NOMO-1 treated with dmso at 0.1 percent for 144 hours (cell line): ENCODE measurements at regions not wholly inside any gene's neighbourhood (a gene's known extent, or its start where the extent isn't known, plus 50 kb on each side); places are given as distances from the start of the nearest gene placed in this dataset.
"Not testable (repeated sequence)": the region's sequence is repeated elsewhere in the genome, so short reads cannot be mapped to it uniquely, and the experiment has no call there.

ENCODE experiments used
- DNase-seq: peaks from one replicate; lab custom pipeline; 2025; ENCODE audit not compliant: unreplicated experiment; lab: John Stamatoyannopoulos, UW

DNA sequence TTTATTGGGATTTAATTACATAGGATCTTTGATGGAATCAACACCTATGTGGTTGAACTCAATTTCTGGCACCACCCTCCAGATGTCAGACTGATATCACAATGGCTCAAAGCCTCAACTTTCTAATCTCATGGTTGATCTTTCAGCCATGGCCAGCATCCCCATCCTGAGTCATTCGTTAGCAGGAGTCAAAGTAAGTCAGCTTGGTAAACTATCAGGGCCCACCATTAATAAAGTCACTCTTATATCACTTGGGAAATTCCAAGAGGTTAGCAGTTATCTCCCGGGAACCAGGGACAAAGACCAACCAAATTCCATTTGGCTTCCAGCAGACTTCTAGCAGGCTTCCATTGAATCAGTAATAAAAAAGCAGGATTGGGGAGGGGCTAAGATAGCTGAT lies 50.7 kb upstream of the TNFSF4 start:
- no peak for DNase-seq

DNA sequence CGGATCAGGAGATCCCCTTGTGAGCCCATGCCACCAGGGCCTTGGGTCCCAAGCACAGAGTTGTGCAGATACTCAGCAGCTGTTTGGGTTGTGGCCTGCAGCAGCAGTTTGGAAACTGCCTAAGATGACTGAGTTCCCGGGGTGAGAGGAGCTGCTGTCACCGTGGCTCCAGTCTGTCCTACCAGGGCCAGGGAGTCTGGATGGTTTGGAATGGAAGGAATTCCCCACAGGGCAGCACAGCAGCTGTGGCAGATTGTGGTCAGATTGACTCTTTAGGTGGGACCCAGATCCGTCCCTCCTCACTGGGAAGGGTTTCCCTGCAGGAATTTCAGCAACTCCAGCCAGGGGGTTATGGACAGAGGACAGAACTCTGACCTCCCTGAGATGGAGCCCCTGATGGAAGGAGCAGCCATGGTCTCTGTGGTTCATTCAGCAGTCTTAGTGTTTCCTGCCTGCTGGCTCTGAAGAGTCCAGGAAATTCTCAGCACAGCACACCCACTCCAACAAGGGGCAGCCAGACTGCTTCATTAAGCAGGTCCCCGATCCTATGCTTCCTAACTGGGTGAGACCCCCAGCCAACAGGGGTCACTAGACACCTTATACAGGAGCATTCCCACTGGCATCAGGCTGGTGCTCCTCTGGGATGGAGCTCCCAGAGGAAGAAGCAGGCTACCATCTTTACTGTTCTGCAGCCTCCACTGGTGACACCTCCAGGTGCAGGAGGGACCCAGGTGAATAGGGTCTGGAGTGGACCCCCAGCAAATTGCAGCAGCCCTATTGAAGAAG lies 51.5 kb upstream of the TNFSF4 start:
- no peak for DNase-seq

DNA sequence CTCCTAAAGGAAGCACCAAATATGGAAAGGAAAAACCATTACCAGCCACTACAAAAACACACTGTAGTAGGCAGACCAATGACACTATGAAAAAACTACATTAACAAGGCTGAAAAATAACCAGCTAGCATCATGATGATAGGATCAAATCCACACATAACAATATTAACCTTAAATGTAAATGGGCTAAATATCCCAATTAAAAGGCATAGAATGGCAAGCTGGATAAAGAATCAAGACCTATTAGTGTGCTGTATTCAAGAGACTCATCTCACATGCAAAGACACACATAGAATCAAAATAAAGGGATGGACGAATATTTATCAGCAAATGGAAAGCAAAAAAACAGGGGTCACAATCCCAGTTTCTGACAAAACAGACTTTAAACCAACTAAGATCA lies 53.2 kb upstream of the TNFSF4 start:
- DNase-seq = not testable (repeated sequence)

DNA sequence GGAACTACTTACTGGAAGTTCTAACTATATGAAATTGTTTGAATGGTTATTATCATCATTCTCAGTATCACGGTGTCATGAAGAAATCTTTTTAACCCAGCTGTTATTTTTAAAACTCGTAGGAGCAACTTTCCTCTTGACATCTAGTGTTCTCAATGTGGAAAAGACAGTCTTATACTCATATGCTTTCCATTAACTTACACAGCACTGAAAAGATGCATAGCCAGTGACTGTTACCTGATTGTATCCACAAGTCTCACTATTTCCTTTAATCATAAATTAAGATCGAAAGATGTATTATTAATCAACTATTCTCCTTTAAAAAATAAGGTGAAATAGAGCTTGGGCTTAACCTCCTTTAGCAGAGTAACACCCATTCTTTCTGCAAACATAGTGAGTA lies 59.7 kb upstream of the TNFSF4 start:
- DNase-seq = no peak

DNA sequence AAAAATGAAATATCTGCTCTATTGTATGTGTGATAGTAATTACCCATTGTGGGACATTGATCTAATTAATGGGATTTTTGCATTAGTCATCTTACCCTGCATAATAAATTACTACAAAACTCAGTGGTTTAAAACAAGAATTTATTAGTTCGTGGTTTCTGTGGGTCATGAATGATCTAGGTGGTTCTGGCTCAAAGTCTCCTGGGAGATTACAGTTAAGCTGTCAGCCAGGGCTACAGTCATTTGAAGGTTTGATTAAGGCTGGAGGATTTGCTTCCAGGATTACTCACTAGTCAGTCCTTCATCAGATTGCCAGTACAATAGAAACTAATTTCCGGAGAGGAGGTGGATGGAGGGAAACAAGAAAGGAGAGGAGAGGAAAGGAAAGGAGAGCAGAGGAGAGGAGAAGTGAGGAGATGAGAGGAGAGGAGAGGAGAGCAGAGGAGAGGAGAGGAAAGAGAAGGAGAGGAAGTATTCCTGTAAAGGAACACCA lies 60.4 kb upstream of the TNFSF4 start:
- DNase-seq = no peak

DNA sequence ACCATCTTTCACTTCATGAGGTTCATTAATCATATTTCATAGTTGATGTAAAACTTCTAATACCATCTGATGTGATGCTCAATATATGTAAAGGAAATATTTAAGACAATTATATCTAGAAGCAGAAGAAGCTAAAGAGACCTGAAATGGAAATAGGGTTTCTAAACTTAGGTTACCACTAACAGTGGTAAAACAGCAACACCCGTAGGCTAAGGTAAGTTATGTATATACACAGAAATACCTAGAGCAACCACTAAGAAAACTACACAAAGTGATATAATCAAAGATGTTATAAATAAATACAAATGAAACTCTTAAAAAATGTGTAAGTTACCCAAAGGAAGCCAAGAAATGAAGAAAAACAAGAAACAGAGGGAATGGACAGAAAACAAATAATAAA lies 61.1 kb upstream of the TNFSF4 start:
- no peak for DNase-seq

DNA sequence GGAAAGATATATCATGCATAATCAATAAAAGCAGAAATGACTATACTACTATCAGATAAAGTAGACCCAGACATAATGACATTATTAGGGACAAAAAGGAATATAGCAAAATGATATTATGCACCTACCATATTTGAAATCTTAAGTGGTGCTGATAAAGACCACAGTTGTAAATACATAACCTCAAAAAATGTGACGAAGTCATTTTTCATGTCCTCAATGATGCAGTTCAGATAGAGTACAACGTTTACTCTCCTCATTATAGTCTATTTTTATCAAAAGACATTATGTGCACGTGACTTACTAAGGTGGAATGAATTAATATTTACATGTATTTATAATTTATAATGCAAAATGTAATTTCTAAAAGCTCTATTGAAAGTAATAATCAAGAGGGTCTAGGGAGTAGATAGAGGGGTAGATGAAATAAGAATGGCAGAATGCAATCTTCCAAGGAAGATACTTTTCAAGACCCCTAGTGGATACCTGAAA lies 61.7 kb upstream of the TNFSF4 start:
- DNase-seq = no peak

DNA sequence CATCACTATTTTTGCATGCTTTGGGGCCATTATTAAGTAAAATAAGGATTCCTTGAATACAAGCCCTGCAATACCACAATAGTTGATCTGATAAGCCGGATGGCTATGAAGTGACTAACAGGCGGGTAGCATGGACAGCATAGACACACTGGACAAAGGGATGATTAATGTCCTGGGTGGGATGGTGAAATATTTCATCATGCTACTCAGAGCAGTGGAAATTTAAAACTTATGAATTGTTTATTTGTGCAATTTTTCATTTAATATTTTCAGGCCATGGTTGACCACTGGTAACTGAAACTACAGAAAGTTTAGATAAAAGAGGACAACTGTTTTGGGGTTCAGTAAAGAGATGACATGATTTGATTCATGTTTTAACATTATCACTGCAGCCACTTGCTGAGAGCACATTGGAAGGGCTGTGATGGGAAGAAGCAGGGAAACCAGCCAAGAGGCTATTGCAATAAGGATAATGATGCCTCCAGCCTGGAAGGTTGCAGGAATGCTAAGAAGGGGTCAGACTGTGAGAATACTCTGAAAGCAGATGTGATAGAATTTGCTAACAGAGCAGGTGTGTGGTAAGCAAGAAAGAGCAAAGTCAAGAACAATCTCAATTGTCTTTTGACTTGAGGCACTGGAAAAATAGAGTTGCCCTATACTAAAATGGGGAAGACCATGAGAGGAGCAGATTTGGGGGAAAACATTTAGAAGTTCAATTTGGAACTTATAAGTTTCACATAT lies 62.5 kb upstream of the TNFSF4 start:
- DNase-seq = no peak

DNA sequence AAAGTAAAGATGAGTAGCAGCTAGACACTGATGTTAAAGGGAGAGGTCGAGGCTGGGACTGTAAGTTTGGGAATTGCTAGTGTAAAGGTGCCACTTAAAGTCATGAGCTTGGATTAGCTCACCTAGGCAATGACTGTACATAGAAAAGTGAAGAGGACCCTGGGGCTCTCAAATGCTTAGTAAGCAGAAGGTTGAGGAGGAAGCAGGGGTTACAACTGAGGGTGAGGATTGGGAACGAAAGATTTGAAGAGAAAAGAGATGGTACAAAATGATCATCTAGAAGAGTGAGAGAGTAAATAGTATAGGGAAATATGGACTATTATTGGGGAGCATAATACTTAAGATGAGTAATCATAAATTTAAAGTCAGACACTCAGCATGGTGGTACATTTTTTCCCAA lies 63.1 kb upstream of the TNFSF4 start:
- DNase-seq = no peak

DNA sequence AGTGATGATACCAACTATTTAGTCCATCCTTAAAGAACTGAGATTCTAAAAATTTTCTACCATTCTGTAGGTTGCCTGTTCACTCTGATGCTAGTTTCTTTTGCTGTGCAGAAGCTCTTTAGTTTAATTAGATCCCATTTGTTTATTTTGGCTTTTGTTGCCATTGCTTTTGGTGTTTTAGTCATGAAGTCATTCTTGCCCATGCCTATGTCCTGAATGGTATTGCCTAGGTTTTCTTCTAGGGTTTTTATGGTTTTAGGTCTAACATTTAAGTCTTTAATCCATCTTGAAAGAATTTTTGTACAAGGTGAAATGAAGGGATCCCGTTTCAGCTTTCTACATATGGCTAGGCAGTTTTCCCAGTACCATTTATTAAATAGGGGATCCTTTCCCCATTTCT lies 63.9 kb upstream of the TNFSF4 start:
- DNase-seq = not testable (repeated sequence)

DNA sequence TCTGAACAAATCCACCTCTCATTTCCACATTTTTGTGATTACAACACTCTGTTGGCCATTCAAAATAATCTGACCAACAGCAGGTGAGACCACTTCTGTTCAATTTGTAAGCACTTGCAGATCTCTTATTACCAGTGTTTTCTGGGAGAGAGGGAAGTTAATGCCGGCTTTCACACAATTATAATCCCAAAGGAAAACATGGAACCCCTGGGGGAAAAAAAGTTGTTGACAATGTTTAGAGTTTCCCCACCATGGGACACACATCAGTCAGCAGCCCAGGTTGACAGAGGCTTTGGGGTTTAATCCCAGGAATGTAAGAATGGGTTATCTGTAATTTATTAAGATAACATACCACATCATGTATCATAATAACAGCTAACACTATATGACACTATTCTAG lies 68.4 kb upstream of the TNFSF4 start:
- DNase-seq = no peak

DNA sequence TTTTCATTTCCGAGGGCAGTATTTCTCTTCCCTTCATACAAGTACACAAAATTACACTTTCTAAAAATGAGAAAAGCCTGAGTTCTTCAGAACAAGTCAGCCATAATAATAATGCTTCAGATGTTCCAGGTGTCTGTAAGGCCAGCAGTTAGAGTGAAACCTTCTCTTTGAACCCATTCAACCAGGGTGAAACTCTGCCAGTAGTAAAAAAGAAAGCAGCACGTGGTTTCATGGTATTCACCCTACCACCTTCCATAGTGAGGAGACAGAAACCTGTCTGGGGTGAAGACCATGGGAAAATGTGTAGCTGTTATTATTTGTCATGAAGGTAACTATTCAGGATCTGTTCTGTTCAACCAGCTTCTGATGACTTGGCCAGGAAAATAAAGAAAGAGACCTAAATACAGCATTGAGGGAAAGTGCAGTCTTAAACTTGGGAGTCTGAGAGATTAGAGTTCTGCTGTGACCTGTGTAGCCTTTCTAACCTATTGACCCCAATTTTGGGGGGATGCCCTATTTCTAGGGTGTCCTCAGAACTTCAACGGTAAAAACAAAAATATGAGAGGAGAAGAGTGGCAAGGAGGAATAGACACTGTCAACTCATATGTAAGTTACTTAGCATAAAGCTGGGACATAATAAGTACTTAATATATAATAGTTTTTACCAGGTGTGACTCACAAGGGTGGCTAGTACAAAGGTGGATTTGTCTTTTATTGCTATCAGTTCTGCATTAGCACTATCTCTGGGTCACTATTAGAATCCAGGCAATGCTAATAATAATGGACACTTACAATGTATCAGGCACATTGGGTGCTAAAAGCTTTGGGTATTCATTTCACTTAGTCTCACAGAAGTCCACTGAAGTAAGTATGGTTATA lies 70.0 kb upstream of the TNFSF4 start:
- no peak for DNase-seq

DNA sequence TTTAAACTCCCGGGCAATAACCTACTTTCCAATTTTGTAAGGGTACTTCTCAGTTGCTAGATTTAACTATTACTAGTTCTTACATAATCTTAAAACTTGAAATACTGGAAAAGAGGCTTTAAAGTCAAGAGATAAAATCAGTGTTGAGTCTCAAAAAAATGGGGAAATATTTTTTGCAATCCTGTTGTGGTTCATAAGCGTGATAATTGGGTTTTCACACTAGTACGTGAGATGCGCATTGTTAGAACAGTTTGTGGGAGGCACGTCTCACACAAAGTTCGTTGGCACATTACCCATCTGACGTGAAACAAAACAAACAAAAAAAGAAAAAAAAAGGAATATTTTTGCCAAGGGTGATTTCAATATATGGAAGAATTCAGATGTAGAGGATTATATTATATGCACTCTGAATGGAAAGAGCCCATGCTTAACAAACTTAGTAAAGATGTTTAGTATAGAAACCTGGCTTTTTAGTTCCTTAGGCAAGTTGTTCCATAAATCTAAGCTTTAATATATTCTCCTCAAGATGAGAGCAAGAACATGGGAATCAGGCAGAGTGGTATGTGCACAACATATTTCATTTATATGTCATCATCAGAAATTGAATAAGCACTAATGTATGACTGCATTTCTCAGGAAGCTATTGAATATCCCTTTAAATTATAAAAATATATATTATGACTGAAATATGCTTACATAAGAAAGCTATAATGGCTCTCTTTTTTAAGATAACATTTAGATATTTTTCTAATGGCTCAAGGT lies 73.9 kb upstream of the TNFSF4 start:
- DNase-seq = no peak

DNA sequence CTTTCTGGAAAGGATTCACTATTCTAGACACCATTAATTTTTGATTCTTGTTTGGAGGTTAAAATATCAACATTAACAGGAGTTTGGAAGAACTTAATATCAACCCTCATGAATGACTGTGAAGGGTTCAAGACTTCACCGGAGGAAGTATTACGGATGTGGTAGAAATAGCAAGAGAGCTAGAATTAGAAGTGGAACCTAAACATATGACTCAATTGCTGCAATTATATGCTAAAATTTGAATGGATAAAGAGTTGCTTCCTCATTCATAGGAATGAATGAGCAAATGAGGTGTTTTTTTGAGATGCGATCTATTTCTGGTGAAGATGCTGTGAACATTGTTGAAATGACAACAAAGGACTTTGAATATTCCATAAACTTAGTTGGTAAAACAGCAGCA lies 77.9 kb upstream of the TNFSF4 start:
- peak; percentile 48 for DNase-seq

DNA sequence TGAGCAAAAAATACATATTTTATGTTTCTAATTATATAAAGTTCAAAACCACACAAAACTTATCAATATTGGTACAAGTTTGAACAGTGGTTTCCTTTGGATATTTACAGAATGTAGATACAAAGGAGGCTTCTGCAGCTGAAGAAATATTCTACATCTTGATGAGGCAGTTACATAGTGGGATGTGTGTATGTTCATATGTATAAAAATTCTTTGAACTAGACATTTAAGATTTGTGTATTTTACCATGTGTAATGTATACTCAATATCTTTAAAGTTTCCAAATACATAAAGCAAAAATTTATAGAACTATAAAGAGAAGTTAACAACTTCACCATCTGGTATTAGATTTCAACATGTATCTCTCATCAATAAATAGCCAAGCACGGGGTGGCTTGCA lies 80.7 kb upstream of the TNFSF4 start:
- DNase-seq = no peak

DNA sequence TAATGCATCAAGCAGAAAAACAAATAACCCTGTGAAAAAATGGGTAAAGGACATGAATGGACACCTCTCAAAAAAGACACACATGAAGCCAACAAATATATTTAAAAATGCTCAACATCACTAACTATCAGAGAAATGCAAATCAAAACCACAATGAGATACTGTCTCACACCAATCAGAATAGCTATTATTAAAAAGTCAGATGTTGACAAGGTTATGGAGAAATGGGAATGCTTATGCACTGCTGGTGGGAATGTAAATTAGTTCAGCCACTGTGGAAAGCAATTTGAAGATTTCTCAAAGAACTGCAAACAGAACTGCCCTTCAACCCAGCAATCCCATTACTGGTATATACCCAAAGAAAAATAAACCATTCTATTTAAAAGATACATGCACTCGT lies 86.6 kb upstream of the TNFSF4 start:
- no peak for DNase-seq

DNA sequence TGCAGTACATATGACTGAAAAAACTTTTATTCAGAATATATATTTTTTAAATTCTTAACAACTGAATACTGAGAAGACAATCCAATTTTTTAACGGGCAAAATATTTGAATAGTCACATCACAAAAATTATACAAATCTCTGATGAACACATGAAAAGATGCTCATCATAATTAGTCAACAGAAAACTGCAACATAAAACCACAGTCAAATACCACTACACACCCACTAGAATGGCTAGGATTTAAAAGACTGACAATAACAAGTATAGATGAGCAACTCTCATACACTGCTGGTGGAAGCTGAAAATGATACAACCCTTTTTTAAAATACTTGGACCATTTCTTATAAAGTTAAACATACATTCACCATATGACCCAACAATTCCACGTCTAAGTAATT lies 87.7 kb upstream of the TNFSF4 start:
- DNase-seq = no peak

DNA sequence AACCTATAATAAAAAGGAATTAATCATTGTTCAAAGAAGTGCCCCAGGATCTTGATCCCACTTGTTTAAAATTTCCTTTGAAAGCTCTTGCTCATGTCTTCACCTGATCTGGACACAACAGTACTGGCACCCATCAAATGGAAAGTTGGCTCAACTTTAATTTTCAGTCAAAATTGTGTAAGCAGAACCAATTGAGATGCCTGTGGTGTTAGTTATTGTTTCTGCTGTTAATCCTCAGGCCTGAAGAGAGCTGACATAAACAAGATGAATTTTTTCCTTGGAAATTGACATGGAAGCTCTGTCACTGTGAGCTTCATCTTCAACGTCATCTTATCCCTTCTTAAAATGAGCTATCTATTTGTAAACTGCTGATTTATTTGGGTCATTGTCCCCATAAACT lies 88.3 kb upstream of the TNFSF4 start:
- no peak for DNase-seq

DNA sequence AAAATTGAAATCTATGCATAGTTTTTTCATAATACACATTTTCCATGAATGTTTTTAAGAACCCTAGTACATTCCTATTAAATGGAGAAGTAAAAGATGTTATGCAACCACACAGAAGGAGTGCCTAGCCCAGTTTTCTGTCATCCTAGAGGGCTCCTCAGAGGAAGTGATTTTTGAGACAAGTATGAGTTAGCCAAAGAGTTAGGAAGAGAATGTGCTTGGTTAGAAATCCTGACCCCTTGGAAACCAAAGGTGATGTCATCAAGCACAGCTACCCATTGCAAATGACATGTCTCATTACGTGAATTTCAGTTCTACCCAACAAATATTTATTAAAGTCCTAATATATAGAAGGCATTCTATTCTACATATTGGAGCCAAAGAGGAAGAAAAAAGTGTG lies 88.9 kb upstream of the TNFSF4 start:
- no peak for DNase-seq

DNA sequence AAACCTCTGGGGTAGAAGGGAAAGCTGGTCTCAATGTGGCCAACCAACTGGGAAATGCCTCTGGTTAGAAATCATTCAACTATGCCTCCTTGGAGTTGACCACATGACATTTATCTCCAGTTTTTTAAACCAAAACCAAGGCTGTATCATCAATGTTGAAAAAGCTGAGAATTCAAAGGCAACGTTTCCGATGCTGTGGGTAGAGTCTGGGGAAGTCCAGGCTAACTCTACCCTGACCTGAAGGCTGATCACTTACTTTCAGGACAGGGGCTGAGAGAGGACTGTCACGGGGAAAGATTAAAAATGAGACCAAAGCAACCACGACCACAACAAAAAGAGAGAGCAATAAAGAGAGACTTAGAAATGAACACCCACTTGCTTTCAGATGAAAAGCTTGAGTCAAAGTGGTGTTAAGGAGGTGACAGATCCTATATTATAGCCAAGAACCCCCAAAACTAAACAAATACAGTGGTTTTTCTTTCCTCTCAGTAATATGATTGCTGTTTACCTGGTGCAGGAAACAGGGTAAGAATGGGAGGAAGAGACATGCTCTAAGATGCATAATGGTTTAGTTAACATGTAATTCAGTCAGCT lies 90.8 kb upstream of the TNFSF4 start:
- DNase-seq = no peak
